ENCODE measurements at regions not wholly inside any gene's neighbourhood (a gene's known extent, or its start where the extent isn't known, plus 50 kb on each side); places are given as distances from the start of the nearest gene placed in this dataset.
"Not testable (repeated sequence)": the region's sequence is repeated elsewhere in the genome, so short reads cannot be mapped to it uniquely, and the experiment has no call there.

DNA sequence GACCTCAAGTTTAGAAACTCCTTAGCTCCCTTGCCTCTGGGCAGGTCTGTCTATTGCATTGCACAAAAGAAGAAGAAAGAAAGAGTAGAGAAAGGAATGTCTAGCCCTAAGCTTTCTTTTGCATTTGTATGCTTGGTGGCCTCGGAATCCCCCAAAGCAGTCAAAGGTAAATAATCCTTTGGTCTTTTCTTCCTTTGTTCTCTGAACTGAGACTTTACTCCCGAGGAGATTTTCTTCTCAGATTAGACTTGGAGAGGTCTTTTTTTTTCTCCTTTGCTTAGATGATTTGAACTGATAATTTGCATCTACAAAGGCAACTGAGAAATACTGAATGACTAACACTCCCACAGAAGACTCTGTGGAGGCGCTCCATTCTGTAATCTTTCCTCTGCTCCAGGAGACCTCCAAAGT, 93.2 kb downstream of the AKR1D1 start:
- H3K4me3 Mint-ChIP-seq = no peak overlapping the region

DNA sequence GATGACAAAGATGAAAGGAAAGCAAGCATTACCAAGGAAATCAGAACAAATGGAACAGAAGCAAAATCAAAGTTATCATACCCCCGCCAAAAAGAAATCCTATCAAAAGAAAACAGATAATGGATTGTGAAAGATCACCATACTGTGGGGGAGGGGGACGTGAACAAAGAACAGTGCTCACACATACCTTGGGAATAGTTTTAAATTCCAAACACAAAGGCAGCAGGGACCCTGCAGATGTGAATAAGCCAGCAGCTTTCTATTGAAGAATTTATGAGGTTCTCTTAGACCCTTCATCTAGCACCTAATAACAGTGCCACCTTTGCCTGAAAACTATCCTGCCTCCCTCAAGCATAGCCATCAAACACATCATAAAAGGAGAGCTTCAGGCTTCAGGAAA, 94.0 kb downstream of the AKR1D1 start:
- peaks cover 0 to 9% of the 10 kb centered on the region in 2 donors for H3K4me1 Mint-ChIP-seq (ENCODE audit: low read depth in 2 of 2)
- no peak overlapping the region for H3K4me3 Mint-ChIP-seq
- H3K36me3 Mint-ChIP-seq = no peaks in the 10 kb centered on the region
- DNase-seq (ENCODE audit: low spot score) (no peak), ATAC-seq (no peak)
- H3K27ac Mint-ChIP-seq = no peak overlapping the region
- H3K27me3 Mint-ChIP-seq = peaks cover 0 to 25% of the 10 kb centered on the region in 2 donors
- H3K9me3 Mint-ChIP-seq = peaks cover 4% of the 10 kb centered on the region

More for the DNA sequence above, 93.2 kb downstream of the AKR1D1 start:
- Mint-ChIP-seq H3K27me3 (peaks cover 0 to 18% of the 10 kb centered on the region in 2 donors), H3K36me3 (peaks cover 6% of the 10 kb centered on the region), H3K27ac (no peak overlapping the region), H3K9me3 (peaks cover 5% of the 10 kb centered on the region), H3K4me1 (ENCODE audit: low read depth in 2 of 2) (peaks cover 0 to 9% of the 10 kb centered on the region in 2 donors)
- DNase-seq (ENCODE audit: low spot score) = no peak
- ATAC-seq = no peak

DNA sequence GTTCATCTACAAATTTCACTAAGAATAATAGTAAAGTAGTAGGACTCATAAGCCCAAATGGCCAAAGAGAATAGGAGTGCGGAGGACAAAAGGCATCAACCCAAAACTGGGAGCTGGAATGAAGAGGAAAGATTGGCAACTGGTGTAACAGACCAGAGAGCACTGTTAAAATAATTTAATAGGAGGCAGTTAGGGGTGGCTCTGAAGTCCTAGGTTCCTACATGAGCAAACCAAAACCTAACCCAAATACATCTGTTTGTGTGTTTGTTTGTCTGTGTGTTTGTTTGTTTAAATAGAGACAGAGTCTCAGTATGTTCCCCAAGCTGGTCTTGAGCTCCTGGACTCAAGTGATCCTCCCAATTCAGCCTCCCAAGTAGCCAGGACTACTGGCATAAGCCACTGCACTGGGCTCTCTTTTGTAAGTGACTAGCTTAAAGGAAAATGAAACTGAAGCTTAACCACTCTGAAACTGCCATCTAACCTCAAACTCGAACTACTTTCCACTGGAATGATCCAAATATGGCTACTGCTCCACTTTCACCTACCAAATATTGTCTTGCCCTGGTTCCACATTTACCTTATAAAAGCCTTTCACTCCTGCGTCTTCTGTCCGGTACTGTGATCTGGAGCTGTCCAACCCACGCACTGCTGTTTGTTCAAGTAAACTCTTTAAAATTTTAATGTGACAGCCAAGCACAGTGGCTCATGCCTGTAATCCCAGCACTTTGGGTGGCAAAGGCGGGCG, 94.9 kb downstream of the AKR1D1 start:
- no peak overlapping the region for H3K4me3 Mint-ChIP-seq
- H3K27me3 Mint-ChIP-seq = peaks cover 0 to 26% of the 10 kb centered on the region in 2 donors
- no peak overlapping the region for H3K27ac Mint-ChIP-seq
- H3K36me3 Mint-ChIP-seq = no peaks in the 10 kb centered on the region
- DNase-seq (ENCODE audit: low spot score) = no peak
- peaks cover 4% of the 10 kb centered on the region for H3K9me3 Mint-ChIP-seq
- peaks cover 0 to 9% of the 10 kb centered on the region in 2 donors for H3K4me1 Mint-ChIP-seq (ENCODE audit: low read depth in 2 of 2)
- ATAC-seq = peak; percentile 20 to 36

DNA sequence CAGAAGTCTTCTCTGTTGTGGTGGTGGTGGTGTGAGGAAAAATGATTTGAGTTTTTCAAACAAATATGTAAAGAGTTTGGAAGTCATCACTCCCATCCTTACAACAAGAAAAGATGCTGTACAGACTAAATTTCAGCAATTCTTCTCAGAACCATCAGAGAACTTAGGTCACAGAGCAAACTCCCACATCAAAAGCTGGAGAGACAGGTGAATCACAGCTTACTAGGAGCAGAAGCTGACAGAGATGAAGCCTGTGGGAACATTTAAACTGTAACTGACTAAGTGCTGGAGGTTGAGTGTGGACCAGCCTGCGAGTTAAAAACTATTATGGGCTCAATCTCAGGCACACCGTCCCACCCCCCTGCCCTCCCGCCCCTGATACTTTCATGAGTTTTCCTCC, 97.3 kb downstream of the AKR1D1 start:
- H3K36me3 Mint-ChIP-seq = no peaks in the 10 kb centered on the region
- H3K4me1 Mint-ChIP-seq (ENCODE audit: low read depth in 2 of 2) = peaks cover 0 to 9% of the 10 kb centered on the region in 2 donors
- H3K9me3 Mint-ChIP-seq = peaks cover 6% of the 10 kb centered on the region
- peaks cover 3 to 34% of the 10 kb centered on the region in 2 donors for H3K27me3 Mint-ChIP-seq
- H3K27ac Mint-ChIP-seq = no peak overlapping the region
- DNase-seq (ENCODE audit: low spot score) (no peak), ATAC-seq (no peak)
- no peak overlapping the region for H3K4me3 Mint-ChIP-seq

DNA sequence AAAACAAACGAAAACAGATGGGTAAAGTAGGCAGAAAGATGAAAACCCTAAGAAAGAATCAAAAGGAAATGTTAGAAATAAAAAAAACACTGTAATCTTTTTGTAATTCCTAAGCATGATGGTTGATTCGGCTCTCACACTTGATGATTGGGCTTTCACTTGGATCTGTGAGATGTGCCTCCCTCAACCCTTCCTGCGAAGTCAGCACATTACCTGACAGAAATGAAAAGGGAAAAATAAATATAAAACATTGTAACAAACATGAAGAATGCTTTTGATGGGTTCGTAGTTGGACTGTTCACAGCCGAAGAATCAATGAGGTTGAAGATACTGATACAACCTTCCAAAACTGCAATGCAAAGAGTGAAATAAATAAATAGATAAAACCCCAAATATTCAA, 99.8 kb downstream of the AKR1D1 start:
- ATAC-seq (no peak), DNase-seq (ENCODE audit: low spot score) (no peak)
- Mint-ChIP-seq H3K4me3 (no peak overlapping the region), H3K27ac (no peak overlapping the region), H3K36me3 (no peaks in the 10 kb centered on the region), H3K27me3 (peaks cover 3 to 25% of the 10 kb centered on the region in 2 donors), H3K9me3 (peaks cover 6% of the 10 kb centered on the region), H3K4me1 (ENCODE audit: low read depth in 2 of 2) (peaks cover 0 to 4% of the 10 kb centered on the region in 2 donors)

DNA sequence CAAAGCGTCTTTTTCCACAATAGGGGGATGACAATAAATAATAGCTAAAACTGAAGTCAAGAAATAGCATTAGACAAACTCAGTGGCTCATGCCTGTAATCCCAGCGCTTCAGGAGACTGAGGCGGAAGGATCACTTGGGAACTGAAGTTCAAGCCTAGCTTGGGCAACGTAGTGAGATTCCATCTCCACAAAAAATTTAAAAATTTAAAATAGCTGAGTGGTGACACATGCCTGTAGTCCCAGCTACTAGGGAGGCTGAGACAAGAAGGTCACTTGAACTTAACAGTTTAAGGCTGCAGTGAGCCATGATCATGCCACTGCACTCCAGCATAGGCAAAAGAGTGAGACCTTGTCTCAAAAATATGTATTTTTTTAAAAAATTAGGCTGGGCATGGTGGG, 107.9 kb downstream of the AKR1D1 start:
- no peaks in the 10 kb centered on the region for H3K27me3 Mint-ChIP-seq
- H3K36me3 Mint-ChIP-seq = peaks cover 4% of the 10 kb centered on the region
- peaks cover 7% of the 10 kb centered on the region for H3K9me3 Mint-ChIP-seq
- H3K4me1 Mint-ChIP-seq (ENCODE audit: low read depth in 2 of 2) = no peaks in the 10 kb centered on the region
- no peak overlapping the region for H3K4me3 Mint-ChIP-seq
- H3K27ac Mint-ChIP-seq = no peak overlapping the region
- no peak for DNase-seq (ENCODE audit: low spot score)
- ATAC-seq = no peak

DNA sequence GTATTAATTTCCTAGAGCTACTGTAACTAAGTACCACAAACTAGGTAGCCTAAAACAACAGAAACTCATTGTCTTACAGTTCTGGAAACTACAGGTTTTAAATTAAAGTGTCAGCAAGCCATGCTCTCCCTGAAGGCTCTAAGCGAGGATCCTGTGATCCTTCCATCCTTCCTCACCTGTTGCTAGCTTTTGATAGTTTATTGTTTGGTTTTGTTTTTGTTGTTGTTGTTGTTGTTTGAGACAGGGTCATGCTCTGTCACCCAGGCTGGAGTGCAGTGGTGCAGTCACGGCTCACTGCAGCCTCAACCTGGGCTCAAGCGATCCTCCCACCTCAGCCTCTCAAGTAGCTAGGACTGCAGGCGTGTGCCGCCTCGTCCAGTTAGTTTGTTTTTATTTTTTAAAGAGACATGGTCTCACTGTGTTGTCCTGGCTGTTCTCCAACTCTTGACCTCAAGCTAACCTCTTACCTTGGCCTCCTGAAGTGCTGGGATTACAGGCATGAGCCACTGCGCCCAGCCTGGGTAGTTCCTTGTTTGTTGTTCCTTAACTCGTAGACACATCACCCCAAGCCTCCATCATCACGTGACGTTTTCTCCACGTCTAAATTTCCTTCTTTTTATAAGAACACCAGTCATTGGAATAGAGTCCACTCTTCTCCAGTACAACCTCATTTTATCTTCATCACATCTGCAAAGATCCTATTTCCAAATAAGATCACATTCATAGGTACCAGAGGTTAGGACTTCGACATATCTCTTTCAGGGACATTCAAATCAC, 109.1 kb downstream of the AKR1D1 start:
- DNase-seq (ENCODE audit: low spot score) (no peak), ATAC-seq (no peak)
- Mint-ChIP-seq H3K27ac (no peak overlapping the region), H3K9me3 (peaks cover 7% of the 10 kb centered on the region), H3K4me1 (ENCODE audit: low read depth in 2 of 2) (no peaks in the 10 kb centered on the region), H3K27me3 (no peaks in the 10 kb centered on the region), H3K4me3 (no peak overlapping the region), H3K36me3 (peaks cover 4% of the 10 kb centered on the region)

DNA sequence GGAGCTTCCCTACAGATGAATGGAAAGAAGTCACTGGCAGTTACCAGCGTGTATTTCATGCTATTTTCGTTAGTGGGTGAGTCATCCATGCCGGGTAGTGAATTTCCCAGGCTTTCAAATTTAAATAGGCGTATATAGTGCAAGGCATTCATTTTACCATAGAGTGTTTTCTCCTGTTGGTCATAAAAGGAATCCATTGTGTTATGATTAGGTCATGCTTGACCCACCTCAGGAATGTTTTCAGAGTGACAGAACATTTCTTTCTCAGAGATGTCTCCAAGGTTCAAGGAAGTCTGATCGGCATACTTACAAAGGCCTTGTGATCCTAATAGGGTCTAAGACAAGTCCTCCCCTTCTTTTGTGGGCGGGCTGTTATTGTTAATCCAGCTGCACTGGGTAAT, 110.7 kb downstream of the AKR1D1 start:
- Mint-ChIP-seq H3K27me3 (no peaks in the 10 kb centered on the region), H3K36me3 (peaks cover 4% of the 10 kb centered on the region), H3K9me3 (peaks cover 7% of the 10 kb centered on the region), H3K27ac (no peak overlapping the region), H3K4me3 (no peak overlapping the region), H3K4me1 (ENCODE audit: low read depth in 2 of 2) (no peaks in the 10 kb centered on the region)
- DNase-seq (ENCODE audit: low spot score) = no peak
- ATAC-seq = no peak

DNA sequence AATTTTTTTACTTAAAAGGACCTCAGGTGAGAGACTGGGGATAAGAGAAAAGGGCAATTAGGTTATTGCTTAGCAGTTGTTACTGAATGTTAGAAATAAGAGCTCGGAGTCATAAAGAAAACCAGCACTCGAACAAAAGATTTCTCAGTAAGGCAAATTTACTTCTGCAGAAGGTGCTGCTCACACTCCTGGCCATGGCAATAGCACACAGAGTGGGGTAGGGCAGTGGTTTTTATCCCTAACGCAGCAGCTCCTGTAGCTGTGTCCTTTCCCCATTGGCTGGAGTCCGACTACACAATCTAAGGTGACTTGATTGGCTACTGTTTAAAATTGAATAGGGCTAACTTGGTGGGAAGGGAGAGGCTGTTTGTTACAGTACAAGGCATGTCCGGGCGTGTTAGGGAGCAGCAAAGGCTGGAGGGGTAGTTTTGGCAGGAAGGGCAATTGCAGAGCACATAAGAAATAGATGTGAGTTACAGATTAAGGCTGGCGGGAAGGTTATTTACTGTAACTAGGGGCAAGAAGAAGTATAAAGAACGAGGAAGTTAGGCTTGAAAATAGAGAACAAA, 112.1 kb downstream of the AKR1D1 start:
- ATAC-seq = no peak
- Mint-ChIP-seq H3K27ac (no peak overlapping the region), H3K4me3 (no peak overlapping the region)

DNA sequence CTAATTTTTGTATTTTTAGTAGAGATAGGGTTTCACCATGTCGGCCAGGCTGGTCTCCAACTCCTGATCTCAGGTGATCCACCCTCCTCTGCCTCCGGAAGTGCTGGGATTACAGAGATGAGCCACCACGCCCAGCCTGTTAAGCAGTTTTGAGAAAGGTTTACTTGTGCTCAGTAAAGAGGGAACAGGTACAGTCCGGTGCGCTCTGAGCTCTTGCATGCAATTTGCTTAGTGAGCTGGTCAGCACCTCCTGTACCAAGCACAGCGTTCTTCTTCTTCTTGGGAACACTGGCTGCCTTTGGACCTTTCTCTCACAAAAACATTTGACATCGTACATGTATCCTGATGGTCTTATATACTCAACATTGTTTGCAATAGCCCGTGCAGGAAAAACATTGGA, 118.3 kb downstream of the AKR1D1 start:
- ATAC-seq = no peak
- Mint-ChIP-seq H3K4me3 (no peak overlapping the region), H3K27ac (no peak overlapping the region), H3K36me3 (no peaks in the 10 kb centered on the region), H3K4me1 (ENCODE audit: low read depth in 2 of 2) (no peaks in the 10 kb centered on the region), H3K9me3 (no peaks in the 10 kb centered on the region), H3K27me3 (no peaks in the 10 kb centered on the region)
- DNase-seq (ENCODE audit: low spot score) = no peak

More for the DNA sequence above, 112.1 kb downstream of the AKR1D1 start:
- DNase-seq (ENCODE audit: low spot score) = no peak
- Mint-ChIP-seq H3K36me3 (peaks cover 4% of the 10 kb centered on the region), H3K9me3 (peaks cover 7% of the 10 kb centered on the region), H3K4me1 (ENCODE audit: low read depth in 2 of 2) (no peaks in the 10 kb centered on the region), H3K27me3 (no peaks in the 10 kb centered on the region)

DNA sequence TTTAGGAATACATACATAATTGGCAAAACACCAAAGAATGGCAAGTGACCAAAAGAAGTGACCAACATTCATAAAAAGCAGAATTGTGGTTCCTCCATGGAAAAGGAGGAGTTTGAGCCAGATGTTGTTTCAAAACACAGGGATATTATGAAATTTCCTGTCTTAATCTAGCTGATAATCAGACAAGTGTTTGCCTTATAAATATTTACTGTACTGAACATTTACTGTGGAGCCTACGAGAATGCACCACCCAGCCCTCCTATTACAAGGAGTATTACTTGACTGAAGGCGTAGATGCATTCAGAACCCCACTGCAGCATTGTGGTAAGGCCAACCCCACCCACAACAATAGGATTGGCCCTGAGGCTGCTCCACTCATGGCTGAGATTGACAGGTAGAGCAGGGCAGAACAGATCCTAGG, 118.9 kb downstream of the AKR1D1 start:
- DNase-seq (ENCODE audit: low spot score) (no peak), ATAC-seq (no peak)
- Mint-ChIP-seq H3K27me3 (no peaks in the 10 kb centered on the region), H3K36me3 (no peaks in the 10 kb centered on the region), H3K27ac (no peak overlapping the region), H3K4me3 (no peak overlapping the region), H3K4me1 (ENCODE audit: low read depth in 2 of 2) (no peaks in the 10 kb centered on the region), H3K9me3 (no peaks in the 10 kb centered on the region)

DNA sequence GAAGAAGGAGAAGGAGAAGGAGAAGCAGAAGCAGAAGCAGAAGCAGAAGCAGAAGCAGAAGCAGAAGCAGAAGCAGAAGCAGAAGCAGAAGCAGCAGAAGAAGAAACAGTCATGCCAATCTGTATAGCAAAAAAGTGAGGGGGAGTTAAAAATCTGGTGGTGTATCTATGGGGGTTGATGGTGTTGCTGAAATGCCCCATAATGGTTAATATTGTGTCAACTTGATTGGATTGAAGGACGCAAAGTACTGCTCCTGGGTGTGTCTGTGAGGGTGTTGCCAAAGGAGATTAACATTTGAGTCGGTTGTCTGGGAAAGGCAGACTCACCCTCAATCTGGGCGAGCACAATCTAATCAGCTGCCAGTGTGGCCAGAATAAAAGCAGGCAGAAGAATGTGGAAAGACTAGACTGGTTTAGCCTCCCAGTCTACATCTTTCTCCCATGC, 120.3 kb downstream of the AKR1D1 start:
- H3K27ac Mint-ChIP-seq; ATAC-seq; H3K4me3 Mint-ChIP-seq; H3K27me3 Mint-ChIP-seq; H3K9me3 Mint-ChIP-seq; H3K36me3 Mint-ChIP-seq; DNase-seq (ENCODE audit: low spot score); H3K4me1 Mint-ChIP-seq (ENCODE audit: low read depth in 2 of 2): not testable (repeated sequence)

DNA sequence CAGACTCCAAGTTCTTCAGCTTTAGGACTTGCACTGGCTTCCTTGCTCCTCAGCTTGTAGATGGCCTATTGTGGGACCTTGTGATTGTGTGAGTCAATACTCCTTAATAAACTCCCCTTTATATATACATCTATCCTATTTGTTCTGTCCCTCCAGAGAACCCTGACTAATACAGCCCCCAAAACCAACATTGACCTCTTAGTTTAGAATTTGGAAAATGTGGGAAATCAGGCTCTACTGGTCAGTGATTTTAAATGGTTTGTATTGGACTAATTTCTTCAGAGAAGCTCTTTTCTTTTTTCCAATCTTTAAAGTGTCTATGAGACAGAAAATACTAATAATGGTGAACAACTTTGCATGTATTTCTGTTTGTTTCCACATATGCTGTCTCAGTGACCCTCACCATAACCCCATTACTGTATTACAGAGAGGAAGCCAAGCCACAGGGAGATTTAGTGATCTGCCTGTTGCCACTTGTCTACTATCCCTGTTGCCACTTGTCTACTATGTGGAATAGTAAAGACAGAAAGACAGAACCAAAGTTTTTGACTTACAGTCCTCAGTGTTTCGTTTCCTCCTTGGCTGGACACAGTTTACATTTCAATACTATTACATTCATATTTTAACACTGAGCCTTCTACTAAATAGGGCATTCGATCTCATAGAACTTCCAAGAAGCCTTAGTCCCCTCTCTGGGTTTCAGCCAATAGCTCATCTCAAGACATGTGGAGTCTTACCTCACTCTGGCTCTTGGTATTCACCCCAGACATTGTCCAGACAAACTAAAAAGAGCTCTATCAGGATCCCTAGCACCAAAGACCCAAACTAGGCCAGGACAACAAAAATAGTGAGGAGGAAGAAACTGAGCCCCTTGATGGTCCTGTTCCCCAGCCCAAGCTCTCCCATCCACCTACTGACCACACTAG, 121.0 kb downstream of the AKR1D1 start:
- no peak overlapping the region for H3K4me3 Mint-ChIP-seq
- H3K27ac Mint-ChIP-seq = no peak overlapping the region
- no peaks in the 10 kb centered on the region for H3K36me3 Mint-ChIP-seq
- no peaks in the 10 kb centered on the region for H3K9me3 Mint-ChIP-seq
- DNase-seq (ENCODE audit: low spot score) (no peak), ATAC-seq (no peak)
- no peaks in the 10 kb centered on the region for H3K4me1 Mint-ChIP-seq (ENCODE audit: low read depth in 2 of 2)
- no peaks in the 10 kb centered on the region for H3K27me3 Mint-ChIP-seq

Measured in natural killer cell treated with Interleukin-12 subunit alpha and Interleukin-12 subunit beta and Interleukin-15 and Interleukin-18, amount 100 ng/mL, for 72 hours (primary cell).